ENCODE measurements at regions not wholly inside any gene's neighbourhood (a gene's known extent, or its start where the extent isn't known, plus 50 kb on each side); places are given as distances from the start of the nearest gene placed in this dataset.

- DNase-seq: no peak
- Mint-ChIP-seq H3K9me3 (no peaks in the 10 kb centered on the region), H3K4me1 (no peaks in the 10 kb centered on the region), H3K27me3 (peaks cover 11% of the 10 kb centered on the region), H3K27ac (no peak overlapping the region), H3K4me3 (no peak overlapping the region), H3K36me3 (ENCODE audit: low read depth) (no peaks in the 10 kb centered on the region)
- ChIA-PET CTCF (no interaction called here), POLR2A (no interaction called here)
- no peak for ATAC-seq (ENCODE audit: low read depth)
- no peak for TF ChIP-seq CTCF (IDR thresholded peaks at IDR 0.05)
- intact Hi-C loops (cut with micrococcal nuclease): no loop called here
These were observed 192.3 kb upstream of the C2CD4B start for GRCh38 chr15:62357431-62357830.

- Mint-ChIP-seq H3K4me1 (no peaks in the 10 kb centered on the region), H3K27me3 (peaks cover 14% of the 10 kb centered on the region), H3K36me3 (ENCODE audit: low read depth) (no peaks in the 10 kb centered on the region), H3K4me3 (no peak overlapping the region), H3K27ac (no peak overlapping the region), H3K9me3 (no peaks in the 10 kb centered on the region)
- CTCF ChIA-PET: interaction anchor here (1.0 kb wide), 1 partner anchor 11 kb away, joined by 3 read pairs; no protein-coding TSS in a partner anchor
- POLR2A ChIA-PET: no interaction called here
- no peak for ATAC-seq (ENCODE audit: low read depth)
- intact Hi-C loops (cut with micrococcal nuclease): no loop called here
- TF ChIP-seq CTCF (IDR thresholded peaks at IDR 0.05): no peak
- DNase-seq: no peak
These were observed 194.3 kb upstream of the C2CD4B start for GRCh38 chr15:62359416-62359815.

DNA sequence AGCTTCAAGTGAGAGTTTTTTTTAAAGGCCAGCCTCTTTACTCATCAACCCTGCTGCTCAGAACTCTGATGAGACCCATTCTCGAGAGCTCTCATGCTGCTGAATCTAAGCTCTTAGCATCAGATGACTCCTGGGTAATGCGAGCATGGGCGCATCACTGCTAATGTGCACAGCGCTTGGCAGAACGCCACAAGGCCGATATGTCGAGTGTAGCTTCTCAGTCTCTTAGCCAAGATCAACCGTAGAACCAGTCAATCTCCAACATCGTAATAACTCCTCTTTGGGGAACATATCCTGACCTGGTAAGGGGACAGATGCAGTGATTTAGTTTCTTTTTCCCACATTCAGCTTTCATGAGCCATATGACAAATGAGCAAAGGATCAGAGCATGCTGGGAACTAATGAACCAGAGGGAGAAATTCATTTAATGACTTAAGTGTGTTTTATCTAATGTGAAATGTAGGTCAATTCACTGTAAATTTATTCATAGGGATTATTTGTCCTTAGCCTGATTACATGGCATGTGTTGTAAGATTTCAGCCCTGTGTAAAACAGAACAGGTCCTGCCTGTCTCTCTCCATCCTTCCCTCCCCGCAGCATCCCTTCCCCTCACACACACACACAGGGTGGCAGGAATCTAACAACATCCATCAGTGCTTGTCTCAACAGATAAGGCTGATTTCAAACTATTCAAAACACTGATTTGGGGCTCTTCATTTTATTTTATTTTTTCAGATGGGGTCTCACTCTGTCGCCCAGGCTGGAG, 195.4 kb upstream of the C2CD4B start:
- ChIA-PET CTCF (interaction anchor here (1.0 kb wide), 1 partner anchor 12 kb away, joined by 3 read pairs; no protein-coding TSS in a partner anchor), POLR2A (no interaction called here)
- Mint-ChIP-seq H3K36me3 (ENCODE audit: low read depth) (no peaks in the 10 kb centered on the region), H3K4me1 (no peaks in the 10 kb centered on the region), H3K4me3 (no peak overlapping the region), H3K27ac (no peak overlapping the region), H3K9me3 (no peaks in the 10 kb centered on the region), H3K27me3 (peaks cover 12% of the 10 kb centered on the region)
- intact Hi-C loops (cut with micrococcal nuclease): no loop called here
- DNase-seq (no peak), ATAC-seq (ENCODE audit: low read depth) (no peak)
- TF ChIP-seq CTCF (IDR thresholded peaks at IDR 0.05): no peak

DNA sequence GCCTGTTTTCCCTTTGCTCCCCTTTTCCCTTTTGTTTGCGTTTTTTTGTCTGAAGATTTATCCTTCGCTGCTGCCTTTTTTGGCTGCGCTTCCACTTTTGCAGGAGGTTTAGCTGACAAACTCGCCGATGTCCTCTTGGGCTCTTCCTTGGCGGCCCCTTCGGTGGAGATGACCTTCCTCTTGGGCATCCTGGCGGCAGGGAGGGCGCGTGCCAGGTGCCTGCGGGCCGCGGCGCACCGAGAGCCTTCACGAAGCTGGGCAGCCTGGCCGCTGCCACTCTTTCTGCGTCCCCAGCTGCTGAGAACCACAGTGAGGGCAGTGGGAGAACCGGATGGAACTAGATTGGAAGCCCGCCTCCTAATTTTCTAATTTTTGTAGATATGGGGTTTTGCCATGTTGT, 197.1 kb upstream of the C2CD4B start:
- Mint-ChIP-seq H3K36me3 (ENCODE audit: low read depth) (no peaks in the 10 kb centered on the region), H3K27me3 (peaks cover 8% of the 10 kb centered on the region), H3K4me1 (no peaks in the 10 kb centered on the region), H3K27ac (no peak overlapping the region), H3K4me3 (no peak overlapping the region), H3K9me3 (no peaks in the 10 kb centered on the region)
- no peak for DNase-seq
- POLR2A ChIA-PET: no interaction called here
- intact Hi-C loops (cut with micrococcal nuclease): no loop called here
- CTCF ChIA-PET: no interaction called here
- no peak for TF ChIP-seq CTCF (IDR thresholded peaks at IDR 0.05)
- no peak for ATAC-seq (ENCODE audit: low read depth)

DNA sequence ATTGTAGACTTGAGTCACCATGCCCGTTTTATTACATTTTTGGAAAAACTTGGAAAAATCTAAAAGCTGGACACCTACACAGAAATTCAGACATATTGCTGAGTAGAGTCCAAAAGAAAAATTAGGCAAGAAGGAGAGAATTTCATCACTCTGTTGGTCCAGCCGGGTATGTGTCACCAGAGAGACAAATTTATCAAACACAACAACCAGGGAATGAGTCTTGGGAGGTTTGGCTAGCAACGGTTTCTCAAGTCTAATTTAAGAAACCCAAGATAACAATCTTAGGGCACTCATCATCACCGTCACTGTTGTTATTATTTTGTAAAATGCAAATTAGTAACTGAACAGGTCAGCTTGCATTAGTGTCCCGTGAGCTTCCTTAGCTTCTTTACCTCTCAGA, 197.5 kb upstream of the C2CD4B start:
- no peak overlapping the region for H3K27ac Mint-ChIP-seq
- no peak for TF ChIP-seq CTCF (IDR thresholded peaks at IDR 0.05)
- intact Hi-C loops (cut with micrococcal nuclease): no loop called here
- no peaks in the 10 kb centered on the region for H3K9me3 Mint-ChIP-seq
- H3K4me1 Mint-ChIP-seq: no peaks in the 10 kb centered on the region
- ChIA-PET POLR2A (no interaction called here), CTCF (no interaction called here)
- no peak for ATAC-seq (ENCODE audit: low read depth)
- no peak overlapping the region for H3K4me3 Mint-ChIP-seq
- DNase-seq: no peak
- peaks cover 8% of the 10 kb centered on the region for H3K27me3 Mint-ChIP-seq
- no peaks in the 10 kb centered on the region for H3K36me3 Mint-ChIP-seq (ENCODE audit: low read depth)
